ENCODE measurements at regions not wholly inside any gene's neighbourhood (a gene's known extent, or its start where the extent isn't known, plus 50 kb on each side); places are given as distances from the start of the nearest gene placed in this dataset.

DNA sequence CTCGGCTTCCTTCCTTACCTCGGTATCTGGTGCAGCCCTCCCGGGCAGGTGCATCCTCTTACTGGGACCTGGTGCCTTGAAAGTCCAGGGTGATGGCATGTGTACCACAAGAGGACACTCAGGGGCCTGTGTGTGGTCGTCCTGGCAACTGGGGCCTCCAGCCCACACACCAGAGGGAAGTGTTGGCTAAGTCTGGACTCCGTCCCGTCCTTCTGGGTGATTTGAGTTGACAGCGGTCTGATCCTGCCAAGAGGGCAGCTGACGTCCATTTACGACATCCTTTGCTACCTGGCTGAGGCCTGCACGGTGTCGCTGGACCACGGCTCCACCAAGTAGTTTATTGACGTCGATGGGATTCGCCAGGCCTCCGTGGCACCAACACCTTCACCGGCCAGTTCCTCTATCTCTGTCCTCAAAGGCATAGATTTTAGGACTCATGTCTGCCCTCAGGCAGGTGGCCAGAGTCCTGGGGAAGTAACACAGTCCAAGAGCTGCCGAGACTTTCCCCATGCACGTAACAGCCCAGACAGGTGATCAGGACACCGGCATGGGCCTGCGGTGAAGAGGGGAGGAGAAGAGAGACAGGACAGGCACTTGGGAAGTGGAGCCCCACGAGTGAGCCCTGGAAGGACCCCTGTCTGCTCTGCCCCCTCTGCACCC is 186.0 kb upstream of the HDAC4 start:
- WGBS, 2 donors: 80 to 83% methylated on average over 21 to 22 of the region's 22 CpGs
- H3K36me3 ChIP-seq: no peaks in the 10 kb centered on the region
- TF ChIP-seq, protein P1, sequence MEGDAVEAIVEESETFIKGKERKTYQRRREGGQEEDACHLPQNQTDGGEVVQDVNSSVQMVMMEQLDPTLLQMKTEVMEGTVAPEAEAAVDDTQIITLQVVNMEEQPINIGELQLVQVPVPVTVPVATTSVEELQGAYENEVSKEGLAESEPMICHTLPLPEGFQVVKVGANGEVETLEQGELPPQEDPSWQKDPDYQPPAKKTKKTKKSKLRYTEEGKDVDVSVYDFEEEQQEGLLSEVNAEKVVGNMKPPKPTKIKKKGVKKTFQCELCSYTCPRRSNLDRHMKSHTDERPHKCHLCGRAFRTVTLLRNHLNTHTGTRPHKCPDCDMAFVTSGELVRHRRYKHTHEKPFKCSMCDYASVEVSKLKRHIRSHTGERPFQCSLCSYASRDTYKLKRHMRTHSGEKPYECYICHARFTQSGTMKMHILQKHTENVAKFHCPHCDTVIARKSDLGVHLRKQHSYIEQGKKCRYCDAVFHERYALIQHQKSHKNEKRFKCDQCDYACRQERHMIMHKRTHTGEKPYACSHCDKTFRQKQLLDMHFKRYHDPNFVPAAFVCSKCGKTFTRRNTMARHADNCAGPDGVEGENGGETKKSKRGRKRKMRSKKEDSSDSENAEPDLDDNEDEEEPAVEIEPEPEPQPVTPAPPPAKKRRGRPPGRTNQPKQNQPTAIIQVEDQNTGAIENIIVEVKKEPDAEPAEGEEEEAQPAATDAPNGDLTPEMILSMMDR (IDR thresholded peaks at IDR 0.05): no peak
- no peak for TF ChIP-seq EP300 (IDR thresholded peaks at IDR 0.05)
- no peak for TF ChIP-seq POLR2A (IDR thresholded peaks at IDR 0.05)
- H3K27ac ChIP-seq: no peak overlapping the region
- DNase-seq (ENCODE audit: low spot score in 2 of 2): no peak
- H3K27me3 ChIP-seq: peaks cover 0 to 4% of the 10 kb centered on the region in 2 donors
- peaks cover 0 to 3% (median 0%) of the 10 kb centered on the region in 4 donors for H3K4me1 ChIP-seq
- H3K9me3 ChIP-seq: no peaks in the 10 kb centered on the region
- no peak overlapping the region for H3K4me3 ChIP-seq

DNA sequence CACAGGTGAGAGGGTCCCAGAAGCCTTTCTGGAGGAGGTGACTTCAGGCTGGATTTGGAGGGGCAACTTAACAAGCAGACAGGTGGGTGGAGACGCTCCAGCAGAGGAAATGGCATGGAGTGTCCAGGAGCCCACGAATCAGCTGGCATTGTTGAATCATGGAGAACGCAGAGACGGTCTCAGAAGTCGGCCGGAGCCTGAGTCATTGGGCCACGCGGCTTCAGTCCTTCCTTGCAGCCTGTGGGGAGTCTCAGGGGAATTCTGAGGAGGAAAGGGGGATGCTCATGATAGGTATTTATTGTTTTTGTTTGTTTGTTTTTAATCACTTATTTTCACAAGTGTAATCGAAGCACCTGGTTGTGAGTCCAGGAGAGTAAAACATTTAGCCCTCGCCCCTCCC is 184.6 kb upstream of the HDAC4 start:
- 74 to 76% methylated on average over 10 of the region's 10 CpGs for WGBS, 2 donors
- peaks cover 0 to 4% of the 10 kb centered on the region in 2 donors for H3K27me3 ChIP-seq
- H3K4me1 ChIP-seq: peaks cover 0 to 3% (median 0%) of the 10 kb centered on the region in 4 donors
- no peak for DNase-seq (ENCODE audit: low spot score in 2 of 2)
- H3K9me3 ChIP-seq: no peaks in the 10 kb centered on the region
- no peak overlapping the region for H3K4me3 ChIP-seq
- TF ChIP-seq POLR2A (IDR thresholded peaks at IDR 0.05): no peak
- TF ChIP-seq, protein P1 (IDR thresholded peaks at IDR 0.05): no peak
- no peak for TF ChIP-seq EP300 (IDR thresholded peaks at IDR 0.05)
- no peak overlapping the region for H3K27ac ChIP-seq
- H3K36me3 ChIP-seq: no peaks in the 10 kb centered on the region

DNA sequence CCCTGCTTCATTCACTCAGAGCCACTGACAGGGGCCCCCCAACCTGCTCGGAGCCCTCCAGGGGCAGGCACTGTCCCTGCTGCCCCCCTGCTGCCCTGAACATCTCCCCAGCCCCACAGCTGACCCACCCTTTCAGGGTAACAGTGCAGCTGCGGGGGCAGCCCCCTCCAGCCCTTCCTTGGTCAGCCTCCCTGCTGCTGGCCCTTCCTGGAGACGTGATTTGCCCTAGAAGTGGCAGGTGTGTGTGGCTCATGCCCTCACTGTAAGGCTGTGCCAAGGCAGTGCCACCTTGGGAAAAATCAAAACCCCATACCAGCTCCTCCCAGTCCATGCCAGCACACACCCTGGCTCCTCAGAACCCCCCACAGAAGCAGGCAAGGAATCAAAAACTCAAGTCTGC is 184.2 kb upstream of the HDAC4 start:
- no peak overlapping the region for H3K27ac ChIP-seq
- WGBS, 2 donors: 68 to 85% methylated on average over 2 to 3 of the region's 3 CpGs
- H3K36me3 ChIP-seq: no peaks in the 10 kb centered on the region
- H3K4me3 ChIP-seq: no peak overlapping the region
- TF ChIP-seq POLR2A (IDR thresholded peaks at IDR 0.05): no peak
- TF ChIP-seq, protein P1 (IDR thresholded peaks at IDR 0.05): no peak
- TF ChIP-seq EP300 (IDR thresholded peaks at IDR 0.05): no peak
- peaks cover 0 to 3% (median 0%) of the 10 kb centered on the region in 4 donors for H3K4me1 ChIP-seq
- DNase-seq (ENCODE audit: low spot score in 2 of 2): no peak
- no peaks in the 10 kb centered on the region for H3K9me3 ChIP-seq
- peaks cover 0 to 4% of the 10 kb centered on the region in 2 donors for H3K27me3 ChIP-seq

DNA sequence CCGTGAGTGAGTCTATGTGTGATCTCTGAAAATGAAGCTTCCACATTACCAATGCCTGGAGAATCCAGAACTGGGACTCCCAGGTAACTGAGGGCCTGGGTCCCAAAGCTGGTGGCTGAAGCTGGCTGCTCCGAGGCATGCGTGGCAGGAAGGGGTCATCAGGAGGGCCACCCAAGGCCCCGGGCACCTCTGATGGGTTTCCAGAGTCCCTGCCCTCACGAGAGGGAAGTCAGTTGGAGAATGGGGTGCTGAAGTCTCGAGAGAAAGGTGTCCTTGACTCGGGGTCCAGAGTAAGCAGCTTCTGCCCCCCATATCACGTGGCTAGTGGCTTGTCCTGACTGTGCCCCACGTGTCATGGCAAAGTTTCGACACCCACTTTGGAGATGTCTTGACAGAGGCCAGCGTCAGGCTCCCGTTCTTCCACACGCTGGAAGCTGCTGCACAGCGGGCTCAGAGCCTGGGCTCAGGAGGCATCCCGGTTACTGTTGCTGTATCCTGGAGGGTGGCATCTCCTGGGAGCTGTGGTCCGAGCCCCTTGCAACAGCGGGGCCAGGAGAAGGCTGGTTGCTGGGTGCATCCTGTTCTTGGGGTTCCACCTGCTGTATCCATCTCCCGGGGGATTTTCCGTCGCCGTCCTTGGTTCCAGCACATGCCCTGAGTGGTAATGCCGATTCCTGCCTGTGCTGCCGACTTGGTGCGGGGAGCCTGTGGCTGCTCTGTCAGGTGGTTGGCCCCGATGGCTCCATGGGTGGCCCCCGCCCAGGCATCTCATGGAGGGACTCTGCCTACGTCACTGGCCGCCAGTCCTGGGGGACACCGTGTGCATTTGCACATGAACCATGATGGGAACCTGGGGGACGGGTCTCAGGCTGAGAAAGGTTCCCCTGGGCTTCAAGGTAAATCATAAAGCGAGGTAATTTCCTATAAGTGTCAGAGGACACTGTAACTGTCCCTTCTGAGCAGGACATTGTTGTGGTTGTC is 183.3 kb upstream of the HDAC4 start:
- Histone ChIP-seq H3K27me3 (peaks cover 0 to 4% of the 10 kb centered on the region in 2 donors), H3K4me1 (peaks cover 0 to under 1% (median 0%) of the 10 kb centered on the region in 4 donors), H3K4me3 (no peak overlapping the region), H3K36me3 (no peaks in the 10 kb centered on the region), H3K9me3 (no peaks in the 10 kb centered on the region), H3K27ac (no peak overlapping the region)
- 91 to 92% methylated on average over 20 to 30 of the region's 31 CpGs for WGBS, 2 donors
- TF ChIP-seq, protein P1 (IDR thresholded peaks at IDR 0.05): no peak
- TF ChIP-seq EP300 (IDR thresholded peaks at IDR 0.05) (no peak), POLR2A (IDR thresholded peaks at IDR 0.05) (no peak)
- DNase-seq (ENCODE audit: low spot score in 2 of 2): no peak

Measured in tibial nerve (tissue), 4 donors.